ENCODE measurements at regions not wholly inside any gene's neighbourhood (a gene's known extent, or its start where the extent isn't known, plus 50 kb on each side); places are given as distances from the start of the nearest gene placed in this dataset.

- intact Hi-C loops (cut with DNase I): no loop called here
- H3K27me3 ChIP-seq (ENCODE audit: control insufficient read depth, insufficient read depth, low read length): no peaks in the 10 kb centered on the region
- peak in 3 of 5 donors; percentile 27 to 53 (median 52) for DNase-seq
- no peak overlapping the region for H3K27ac ChIP-seq (ENCODE audit: low read depth in 2 of 2, low read length in 2 of 2)
- no peak for TF ChIP-seq CTCF (IDR thresholded peaks at IDR 0.05; ENCODE audit: borderline replicate concordance, extremely low read depth, insufficient read depth)
- no peak overlapping the region for H3K9ac ChIP-seq (ENCODE audit: low read length in 3 of 3)
- H3K4me3 ChIP-seq (ENCODE audit: low read length in 3 of 3): no peak overlapping the region
- H3K36me3 ChIP-seq (ENCODE audit: control insufficient read depth in 2 of 3, insufficient read depth in 3 of 3, low read length in 3 of 3): no peaks in the 10 kb centered on the region
- FAIRE-seq: no peak
- H3K9me3 ChIP-seq (ENCODE audit: control insufficient read depth in 2 of 3, insufficient read depth in 1 of 3, low read length in 3 of 3): no peaks in the 10 kb centered on the region
- H3K4me1 ChIP-seq (ENCODE audit: control insufficient read depth in 2 of 3, insufficient read depth in 2 of 3, low read depth in 1 of 3, low read length in 3 of 3): no peaks in the 10 kb centered on the region
Observed at GRCh38 chr4:111992351-111993168, 152.7 kb upstream of the FAM241A start.

- Histone ChIP-seq H3K27me3 (ENCODE audit: control insufficient read depth, insufficient read depth, low read length) (no peaks in the 10 kb centered on the region), H3K9ac (ENCODE audit: low read length in 3 of 3) (no peak overlapping the region), H3K9me3 (ENCODE audit: control insufficient read depth in 2 of 3, insufficient read depth in 1 of 3, low read length in 3 of 3) (no peaks in the 10 kb centered on the region), H3K4me1 (ENCODE audit: control insufficient read depth in 2 of 3, insufficient read depth in 2 of 3, low read depth in 1 of 3, low read length in 3 of 3) (no peaks in the 10 kb centered on the region), H3K36me3 (ENCODE audit: control insufficient read depth in 2 of 3, insufficient read depth in 3 of 3, low read length in 3 of 3) (no peaks in the 10 kb centered on the region), H3K4me3 (ENCODE audit: low read length in 3 of 3) (no peak overlapping the region), H3K27ac (ENCODE audit: low read depth in 2 of 2, low read length in 2 of 2) (no peak overlapping the region)
- intact Hi-C loops (cut with DNase I): no loop called here
- FAIRE-seq: no peak
- TF ChIP-seq CTCF (IDR thresholded peaks at IDR 0.05; ENCODE audit: borderline replicate concordance, extremely low read depth, insufficient read depth): no peak
- no peak for DNase-seq
Observed at GRCh38 chr4:111994392-111994791, 150.9 kb upstream of the FAM241A start.

GRCh38 chr4:111997785-111998184 lies 147.5 kb upstream of the FAM241A start:
- no peak overlapping the region for H3K4me3 ChIP-seq (ENCODE audit: low read length in 3 of 3)
- H3K4me1 ChIP-seq (ENCODE audit: control insufficient read depth in 2 of 3, insufficient read depth in 2 of 3, low read depth in 1 of 3, low read length in 3 of 3): no peaks in the 10 kb centered on the region
- H3K36me3 ChIP-seq (ENCODE audit: control insufficient read depth in 2 of 3, insufficient read depth in 3 of 3, low read length in 3 of 3): no peaks in the 10 kb centered on the region
- no peak overlapping the region for H3K9ac ChIP-seq (ENCODE audit: low read length in 3 of 3)
- H3K27me3 ChIP-seq (ENCODE audit: control insufficient read depth, insufficient read depth, low read length): no peaks in the 10 kb centered on the region
- intact Hi-C loops (cut with DNase I): no loop called here
- no peak overlapping the region for H3K27ac ChIP-seq (ENCODE audit: low read depth in 2 of 2, low read length in 2 of 2)
- no peak for TF ChIP-seq CTCF (IDR thresholded peaks at IDR 0.05; ENCODE audit: borderline replicate concordance, extremely low read depth, insufficient read depth)
- FAIRE-seq: no peak
- no peak for DNase-seq
- no peaks in the 10 kb centered on the region for H3K9me3 ChIP-seq (ENCODE audit: control insufficient read depth in 2 of 3, insufficient read depth in 1 of 3, low read length in 3 of 3)
